ENCODE measurements at regions not wholly inside any gene's neighbourhood (a gene's known extent, or its start where the extent isn't known, plus 50 kb on each side); places are given as distances from the start of the nearest gene placed in this dataset.

DNA sequence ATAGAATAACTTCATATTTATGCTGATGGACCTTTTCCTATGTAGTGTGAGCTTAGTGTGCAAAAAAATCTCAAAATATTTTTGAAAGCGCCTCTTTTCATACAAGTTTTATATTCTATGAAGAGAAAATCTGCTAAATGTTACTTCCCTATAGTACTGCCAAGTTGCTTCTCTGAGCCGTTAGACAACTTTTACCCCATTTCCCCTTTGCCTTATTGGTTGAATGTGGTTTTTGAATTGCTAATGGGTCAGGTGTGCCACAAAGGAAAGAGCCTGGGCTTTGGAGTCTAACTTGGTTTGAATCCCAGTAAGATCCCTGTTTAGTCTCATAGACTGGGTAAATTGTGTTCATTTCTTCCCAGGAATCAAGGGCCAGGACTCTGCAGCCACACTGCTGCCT is 261.5 kb downstream of the SNX10 start:
- DNase-seq (ENCODE audit: low spot score) = no peak

DNA sequence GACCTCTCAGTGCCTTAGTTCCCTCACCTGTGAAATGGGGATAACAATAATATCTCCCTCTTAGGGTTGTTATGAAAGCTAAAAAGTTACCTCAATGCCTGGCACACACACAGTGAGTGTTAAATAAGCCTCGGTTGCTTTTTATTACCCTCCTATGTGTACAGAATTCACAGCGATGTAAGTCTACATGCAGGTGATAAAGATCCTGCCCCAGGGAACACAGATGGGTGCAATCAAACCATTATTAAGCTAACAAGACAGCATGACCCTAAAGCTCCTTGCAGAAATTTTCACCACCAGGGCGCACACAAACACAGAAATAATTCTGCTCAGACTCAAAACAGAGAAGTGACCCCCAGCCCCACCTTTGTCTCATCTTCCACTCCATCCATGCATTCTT is 261.9 kb downstream of the SNX10 start:
- no peak for DNase-seq (ENCODE audit: low spot score)

GRCh38 chr7:26554952-26555351 is 263.3 kb downstream of the SNX10 start:
- DNase-seq (ENCODE audit: low spot score) = no peak

DNA sequence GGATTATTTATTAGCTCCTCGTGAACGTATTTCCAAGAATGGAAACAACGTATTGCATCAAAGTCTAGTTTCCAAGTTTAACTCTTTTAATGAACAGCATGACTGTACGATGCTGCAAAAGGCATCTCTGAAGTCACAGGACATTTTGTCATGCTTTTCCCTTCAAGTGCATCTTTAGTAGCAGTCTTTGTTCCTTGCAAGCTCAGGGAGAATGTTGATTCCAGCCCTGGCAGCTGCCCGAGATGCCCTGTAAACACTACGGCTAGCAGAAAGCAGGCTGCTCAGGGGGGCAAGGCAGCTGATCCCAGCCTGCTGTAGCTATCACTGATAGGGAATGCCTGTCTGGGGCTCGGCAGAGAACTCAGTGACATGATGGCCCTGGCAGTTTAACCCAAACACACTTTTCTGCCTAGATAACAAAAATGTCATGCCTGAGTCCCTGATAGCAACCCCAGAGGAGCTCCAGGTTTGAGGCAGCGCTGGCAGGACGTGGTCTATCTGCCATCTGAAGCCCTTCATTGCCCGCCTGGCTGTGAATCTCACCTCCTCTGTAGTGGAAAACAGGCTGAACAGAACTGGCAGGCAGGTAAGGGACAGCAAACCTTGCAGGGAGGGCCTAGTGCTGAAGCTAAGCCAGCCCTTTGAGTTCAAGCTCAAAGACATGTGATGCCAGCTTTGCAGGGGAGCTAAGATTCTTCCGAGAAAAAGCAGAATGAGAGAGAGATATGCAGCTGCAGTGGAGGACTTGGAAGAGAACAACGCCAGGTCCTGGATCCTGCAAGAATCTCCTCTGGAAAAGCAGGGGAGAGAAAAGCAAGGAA is 264.6 kb downstream of the SNX10 start:
- DNase-seq (ENCODE audit: low spot score) = no peak

- DNase-seq (ENCODE audit: low spot score) = no peak
Observed at GRCh38 chr7:26560526-26561256, 269.0 kb downstream of the SNX10 start.

DNA sequence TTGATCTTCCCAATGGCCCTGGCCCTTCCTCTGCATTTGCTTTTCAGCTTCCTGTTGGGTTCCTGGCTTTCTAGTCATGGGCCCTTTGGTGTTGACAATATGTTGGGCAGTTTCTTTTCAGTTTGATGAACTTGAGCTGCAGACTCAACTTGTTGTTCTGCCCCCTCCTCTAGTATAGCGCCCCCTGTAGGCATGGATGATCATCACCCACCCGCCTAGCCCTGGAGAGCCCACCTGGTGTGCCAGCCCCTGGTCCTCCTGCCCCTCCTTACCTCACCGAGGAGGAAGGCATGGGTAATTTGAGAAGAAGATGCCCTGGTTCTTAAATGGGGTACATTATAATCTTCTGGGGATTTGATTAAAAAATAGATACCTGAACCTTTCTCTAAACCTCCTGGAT is 271.2 kb downstream of the SNX10 start:
- DNase-seq (ENCODE audit: low spot score) = no peak

DNA sequence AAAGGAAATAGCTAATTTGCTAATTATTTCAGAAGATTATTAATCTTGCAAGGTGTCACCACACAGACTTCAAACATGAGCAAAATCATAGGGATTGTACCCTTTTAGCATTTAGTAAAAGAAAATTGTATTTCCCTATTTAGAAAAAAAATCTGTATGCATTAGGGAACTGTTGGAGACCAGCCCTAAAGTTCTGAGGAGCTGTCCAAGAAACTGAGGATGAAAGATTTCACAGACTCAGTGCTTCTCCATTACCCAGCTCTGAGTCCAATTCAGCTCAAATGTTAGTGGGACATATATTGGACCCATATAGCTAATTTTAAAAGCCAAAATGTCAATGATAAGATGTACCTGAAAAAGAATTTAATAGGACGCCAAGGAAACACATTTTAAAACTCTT is 271.7 kb downstream of the SNX10 start:
- no peak for DNase-seq (ENCODE audit: low spot score)

DNA sequence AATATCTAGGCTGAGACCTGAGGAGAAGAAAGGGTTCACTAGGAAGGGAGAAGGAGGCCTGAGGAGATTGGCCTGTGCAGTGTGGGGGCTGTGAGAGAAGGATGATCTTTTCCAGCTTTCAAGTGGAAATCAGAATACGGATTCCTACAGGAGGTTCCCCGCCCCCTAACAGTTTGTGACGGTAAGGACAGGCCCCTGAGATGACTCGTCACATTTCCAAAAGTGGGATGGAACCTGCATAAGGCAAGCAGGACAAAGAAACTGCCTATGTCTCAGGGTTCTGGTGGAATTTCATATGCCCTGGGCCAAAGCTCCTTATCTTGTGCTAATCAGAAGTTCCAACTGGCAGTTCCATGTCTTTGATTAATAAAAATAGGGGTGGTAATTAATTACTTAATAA is 275.6 kb downstream of the SNX10 start:
- no peak for DNase-seq (ENCODE audit: low spot score)

DNA sequence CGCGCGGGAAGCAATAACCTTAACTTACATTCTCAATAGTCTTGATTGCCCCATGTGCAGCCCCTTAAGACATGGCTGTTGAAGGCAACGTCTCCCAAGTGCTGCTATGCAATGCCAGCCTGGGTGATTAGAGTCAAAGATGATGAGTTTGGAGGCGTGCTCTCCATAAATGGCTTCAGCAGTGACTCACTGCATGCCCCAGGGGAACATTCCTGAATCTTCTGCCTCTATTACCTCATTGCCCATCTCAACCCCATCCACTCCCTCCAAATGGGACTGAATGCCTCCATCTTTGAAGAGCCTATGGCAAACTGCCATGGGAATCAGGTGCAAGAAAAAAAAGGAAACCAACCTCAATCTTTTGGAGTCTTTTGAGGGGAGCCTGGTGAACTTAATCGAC is 282.8 kb downstream of the SNX10 start:
- DNase-seq (ENCODE audit: low spot score) = no peak

DNA sequence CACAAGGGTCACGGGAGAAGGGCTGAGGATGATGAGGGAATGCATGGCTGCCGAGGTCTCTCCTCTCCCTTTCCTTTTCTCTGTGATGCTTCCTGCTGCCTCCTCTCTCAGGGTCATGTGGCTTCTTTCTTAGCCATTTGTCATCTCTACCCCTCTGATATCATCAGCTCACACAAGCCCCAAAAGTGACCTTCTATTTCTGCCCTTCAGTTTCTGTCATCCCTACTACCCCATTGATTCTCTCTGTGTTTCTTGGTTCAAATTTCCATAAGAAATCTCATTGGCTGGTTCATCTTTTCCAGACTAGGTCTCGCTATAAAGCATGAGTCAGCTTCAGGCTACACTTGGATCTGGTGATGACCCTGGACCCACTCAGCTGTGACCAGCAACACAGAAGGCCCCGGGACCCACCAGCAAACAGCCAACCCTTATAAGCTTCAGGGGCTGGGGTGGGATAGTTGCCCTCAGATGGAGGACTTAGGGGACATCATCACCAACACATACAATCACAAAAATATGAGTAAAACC is 284.3 kb downstream of the SKAP2 start:
- DNase-seq (ENCODE audit: low spot score) = no peak

- DNase-seq (ENCODE audit: low spot score) = no peak
Observed at GRCh38 chr7:26580711-26581110, 283.7 kb downstream of the SKAP2 start.

DNA sequence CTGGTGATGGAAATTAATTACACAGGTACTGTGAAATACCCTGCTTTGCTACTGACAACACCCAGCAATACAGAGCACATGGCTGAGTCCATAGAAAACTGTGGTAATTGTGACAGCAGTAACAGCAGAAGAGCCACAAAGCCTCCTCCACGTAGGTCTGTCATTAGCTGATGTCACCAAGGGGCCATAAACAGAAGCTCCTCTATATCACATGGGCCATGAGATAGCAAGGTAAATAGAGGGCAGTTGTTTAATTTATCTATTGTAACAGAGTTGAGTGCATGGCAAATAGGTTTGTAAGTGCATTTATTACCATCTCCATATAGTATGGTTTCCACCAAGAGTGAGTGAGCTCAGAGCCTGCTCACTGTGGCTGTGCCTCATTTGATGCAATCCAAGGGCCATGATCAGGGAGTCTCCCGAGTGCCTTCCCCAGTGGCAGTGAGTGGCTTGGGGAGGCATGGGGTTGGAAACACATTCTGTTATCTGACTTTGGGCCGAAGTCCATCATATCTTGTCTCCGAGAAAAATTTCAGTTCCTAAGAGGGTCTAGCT is 281.2 kb downstream of the SKAP2 start:
- no peak for DNase-seq (ENCODE audit: low spot score)

DNA sequence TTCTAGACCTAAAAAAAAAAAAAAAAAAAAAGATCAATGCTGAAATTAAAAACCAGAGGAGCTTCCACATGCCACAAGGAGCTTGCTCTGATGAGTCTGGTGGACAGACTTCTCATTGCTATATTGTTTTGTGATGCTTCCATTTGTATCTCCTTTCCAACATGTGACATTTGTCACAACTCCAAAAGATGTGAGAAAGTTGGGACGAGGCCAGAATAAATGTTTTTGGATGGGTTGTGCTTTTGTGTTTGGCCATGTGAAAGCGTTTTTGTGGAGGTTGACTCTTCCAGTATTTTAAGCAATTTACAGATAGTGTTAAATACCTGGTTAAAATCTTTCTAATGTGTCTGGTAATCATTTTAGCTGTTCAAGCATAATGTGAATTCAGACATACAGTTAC is 280.1 kb downstream of the SKAP2 start:
- DNase-seq (ENCODE audit: low spot score) = no peak

- no peak for DNase-seq (ENCODE audit: low spot score)
Observed at GRCh38 chr7:26584987-26585665, 279.3 kb downstream of the SKAP2 start.

DNA sequence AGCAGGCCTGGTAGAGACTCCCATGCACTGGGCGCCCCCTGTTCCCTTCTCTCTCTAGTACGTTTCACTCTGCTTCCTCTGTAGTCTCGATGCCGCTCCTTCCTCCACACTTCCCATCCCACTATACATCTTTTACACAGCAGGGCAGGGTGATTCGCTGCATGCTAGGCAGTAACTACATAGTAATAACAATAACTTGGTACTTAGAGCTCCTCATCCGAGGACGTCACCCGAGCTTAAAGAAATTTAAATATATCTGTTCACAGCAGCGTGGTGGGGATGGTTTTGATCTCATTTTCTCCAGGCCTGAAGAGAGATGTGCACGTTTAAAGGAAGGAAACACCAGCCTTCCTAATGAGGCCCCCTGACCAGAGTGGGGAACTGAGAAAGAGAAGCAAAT is 276.9 kb downstream of the SKAP2 start:
- DNase-seq (ENCODE audit: low spot score) = no peak

DNA sequence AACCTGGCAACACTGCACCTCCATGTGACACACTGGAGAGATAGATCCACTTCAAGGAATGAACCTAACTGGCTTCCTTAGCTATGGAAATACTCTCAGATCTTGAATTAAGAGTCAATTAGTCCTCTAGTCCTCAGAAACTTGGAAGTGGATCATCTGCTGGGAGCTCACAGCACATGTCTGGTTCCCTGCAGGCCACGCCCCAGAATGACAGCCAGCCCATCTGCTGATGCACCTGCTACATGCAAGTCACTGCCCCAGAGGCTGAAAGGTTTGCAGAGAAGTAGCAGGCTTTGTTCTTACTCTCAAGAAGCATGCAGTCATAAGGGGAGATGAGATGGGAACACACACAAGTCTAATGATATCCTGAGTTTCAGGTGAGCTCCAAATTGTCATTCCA is 275.9 kb downstream of the SKAP2 start:
- no peak for DNase-seq (ENCODE audit: low spot score)

DNA sequence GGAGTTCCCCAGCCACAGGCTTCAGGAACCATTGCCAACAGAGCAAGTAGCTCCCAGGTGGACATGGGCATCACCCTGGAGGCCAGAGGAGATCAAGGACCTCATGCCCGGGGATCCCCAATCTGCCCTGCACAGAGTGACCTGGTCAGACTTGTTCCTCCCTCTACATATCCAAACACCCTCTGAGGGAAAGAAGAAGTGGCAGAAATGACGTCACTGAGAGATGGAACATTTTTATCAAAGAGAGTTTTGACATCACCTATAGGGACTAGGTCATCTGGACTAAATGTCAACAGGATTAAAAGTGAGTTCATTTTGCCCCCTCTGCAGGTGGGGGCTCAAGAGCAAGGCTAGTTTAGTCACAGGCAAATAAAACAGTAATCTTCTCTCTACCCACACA is 273.7 kb downstream of the SKAP2 start:
- DNase-seq (ENCODE audit: low spot score) = no peak

DNA sequence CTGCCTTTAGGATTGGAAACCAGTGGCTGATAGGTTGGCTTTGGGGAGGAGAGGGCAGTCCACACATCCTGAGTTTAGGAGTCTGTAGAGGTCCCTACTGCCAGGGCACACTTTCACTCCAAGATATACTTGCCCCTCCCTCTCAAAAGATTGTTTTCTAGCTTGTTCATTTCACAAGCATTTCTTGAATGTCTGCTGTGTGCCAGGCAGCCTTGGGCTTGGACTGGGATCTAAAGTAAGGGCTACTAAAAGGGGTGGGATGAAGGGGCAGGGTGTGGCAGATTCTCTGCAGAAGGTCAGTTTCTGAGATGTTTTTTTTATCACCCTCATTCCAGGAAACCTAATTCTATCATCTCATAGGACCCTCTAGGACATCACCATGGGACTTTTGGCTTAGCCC is 272.4 kb downstream of the SKAP2 start:
- DNase-seq (ENCODE audit: low spot score) = no peak

- no peak for DNase-seq (ENCODE audit: low spot score)
Observed at GRCh38 chr7:26593393-26593792, 271.0 kb downstream of the SKAP2 start.

- no peak for DNase-seq (ENCODE audit: low spot score)
Observed at GRCh38 chr7:26593896-26594295, 270.5 kb downstream of the SKAP2 start.

GRCh38 chr7:26594553-26594952 is 269.8 kb downstream of the SKAP2 start:
- DNase-seq (ENCODE audit: low spot score) = no peak

DNA sequence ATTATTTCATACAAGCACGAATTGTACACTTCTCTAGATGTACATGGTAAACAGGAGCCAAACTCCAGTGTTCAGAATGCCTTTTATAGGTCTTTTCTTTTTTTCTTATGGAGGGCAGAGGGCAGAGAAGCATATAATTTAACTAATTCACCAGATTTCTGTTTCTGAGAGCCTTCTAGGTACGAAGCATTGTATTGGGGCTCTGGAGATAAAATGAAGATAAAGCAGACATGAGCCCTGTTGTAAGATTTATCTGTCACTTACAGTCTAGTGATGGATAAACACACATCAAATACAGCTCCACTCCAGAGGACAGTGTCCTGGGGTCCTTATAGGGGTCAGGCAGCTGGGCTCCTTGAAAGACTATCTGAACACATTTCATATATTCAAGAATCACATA is 265.5 kb downstream of the SKAP2 start:
- no peak for DNase-seq (ENCODE audit: low spot score)

All from umbilical cord (tissue), 1 donor.